Ishikawa (cell line): ENCODE measurements at regions not wholly inside any gene's neighbourhood (a gene's known extent, or its start where the extent isn't known, plus 50 kb on each side); places are given as distances from the start of the nearest gene placed in this dataset.

Experiments used
- CEBPB ChIP-seq: IDR thresholded peaks from 2 replicates; pipeline ENCODE4 v1.6.1; 2012
- MAX ChIP-seq: IDR thresholded peaks from 2 replicates; pipeline ENCODE4 v1.6.1; 2012
- NFIC ChIP-seq: IDR thresholded peaks from 2 replicates; pipeline ENCODE4 v1.6.1; 2012
- RAD21 ChIP-seq: IDR thresholded peaks from 2 replicates; pipeline ENCODE4 v1.6.1; 2012; ENCODE audit warnings: low read depth
- TAF1 ChIP-seq: IDR thresholded peaks from 2 replicates; pipeline ENCODE4 v1.6.1; 2012; ENCODE audit warnings: low read depth, mild to moderate bottlenecking
- TEAD4 ChIP-seq: IDR thresholded peaks from 2 replicates; pipeline ENCODE4 v1.6.1; 2012
- YY1 ChIP-seq: IDR thresholded peaks from 2 replicates; pipeline ENCODE4 v1.6.1; 2012; ENCODE audit warnings: low read depth
- ZBTB7A ChIP-seq: IDR thresholded peaks from 2 replicates; pipeline ENCODE4 v1.6.1; 2012; ENCODE audit warnings: low read depth

- no peak for TF ChIP-seq CEBPB
- TF ChIP-seq RAD21: no peak
- TF ChIP-seq MAX: no peak
- no peak for TF ChIP-seq YY1
- TF ChIP-seq TEAD4: no peak
- no peak for TF ChIP-seq ZBTB7A
- no peak for TF ChIP-seq NFIC
- no peak for TF ChIP-seq TAF1
Observed at GRCh38 chr3:120526011-120526870, 69.9 kb upstream of the NDUFB4 start.
